Umbilical cord (tissue), 1 donor: ENCODE measurements at regions not wholly inside any gene's neighbourhood (a gene's known extent, or its start where the extent isn't known, plus 50 kb on each side); places are given as distances from the start of the nearest gene placed in this dataset.

Experiments used
- DNase-seq: peaks from one replicate; pipeline ENCODE4 v3.0.0-alpha.2; 2015; ENCODE audit warnings: low spot score

- DNase-seq = no peak
These were observed 299.8 kb upstream of the SLC30A5 start for GRCh38 chr5:68793993-68794392.

- no peak for DNase-seq
These were observed 298.6 kb upstream of the SLC30A5 start for GRCh38 chr5:68795190-68795589.

GRCh38 chr5:68798877-68799843 is 294.7 kb upstream of the SLC30A5 start:
- DNase-seq = no peak

- no peak for DNase-seq
These were observed 291.4 kb upstream of the SLC30A5 start for GRCh38 chr5:68802430-68802829.

GRCh38 chr5:68803881-68804319 is 289.9 kb upstream of the SLC30A5 start:
- DNase-seq = no peak

GRCh38 chr5:68804343-68804742 is 289.5 kb upstream of the SLC30A5 start:
- DNase-seq = no peak

GRCh38 chr5:68805444-68805843 is 288.4 kb upstream of the SLC30A5 start:
- DNase-seq = no peak

- no peak for DNase-seq
These were observed 276.2 kb upstream of the SLC30A5 start for GRCh38 chr5:68817632-68818031.

GRCh38 chr5:68818057-68818695 is 275.6 kb upstream of the SLC30A5 start:
- no peak for DNase-seq

GRCh38 chr5:68818870-68819269 is 274.9 kb upstream of the SLC30A5 start:
- no peak for DNase-seq

- no peak for DNase-seq
These were observed 272.8 kb upstream of the SLC30A5 start for GRCh38 chr5:68821056-68821455.

GRCh38 chr5:68822796-68823195 is 271.0 kb upstream of the SLC30A5 start:
- no peak for DNase-seq

- no peak for DNase-seq
These were observed 270.5 kb upstream of the SLC30A5 start for GRCh38 chr5:68823301-68823700.

GRCh38 chr5:68830377-68830898 is 263.4 kb upstream of the SLC30A5 start:
- DNase-seq = no peak

- DNase-seq = peak; percentile 51
These were observed 259.3 kb upstream of the SLC30A5 start for GRCh38 chr5:68834491-68834981.

GRCh38 chr5:68838157-68838718 is 255.6 kb upstream of the SLC30A5 start:
- DNase-seq = no peak

GRCh38 chr5:68839019-68839552 is 254.7 kb upstream of the SLC30A5 start:
- peak; percentile 92 for DNase-seq

- no peak for DNase-seq
These were observed 250.0 kb upstream of the SLC30A5 start for GRCh38 chr5:68843624-68844364.

- DNase-seq = no peak
These were observed 248.7 kb upstream of the SLC30A5 start for GRCh38 chr5:68845131-68845530.

GRCh38 chr5:68846828-68847227 is 247.0 kb upstream of the SLC30A5 start:
- DNase-seq = no peak

- DNase-seq = no peak
These were observed 245.7 kb upstream of the SLC30A5 start for GRCh38 chr5:68848091-68848490.
